Loucy (cell line): ENCODE measurements at regions not wholly inside any gene's neighbourhood (a gene's known extent, or its start where the extent isn't known, plus 50 kb on each side); places are given as distances from the start of the nearest gene placed in this dataset.

ENCODE experiments used
- EZH2phosphoT487 ChIP-seq: fragments of 200-600 bp; IDR thresholded peaks from 2 replicates; pipeline ENCODE4 v1.6.1; 2018; ENCODE audit warnings: antibody characterized with exemption, mild to moderate bottlenecking, moderate library complexity, borderline replicate concordance
- TF ChIP-seq, protein P1 (sequence below): fragments of 200-600 bp; sonication (generic); conservative IDR thresholded peaks from 2 replicates; pipeline ENCODE4 v1.5.1; 2014; ENCODE audit warnings: mild to moderate bottlenecking, antibody characterized with exemption, low read length

DNA sequence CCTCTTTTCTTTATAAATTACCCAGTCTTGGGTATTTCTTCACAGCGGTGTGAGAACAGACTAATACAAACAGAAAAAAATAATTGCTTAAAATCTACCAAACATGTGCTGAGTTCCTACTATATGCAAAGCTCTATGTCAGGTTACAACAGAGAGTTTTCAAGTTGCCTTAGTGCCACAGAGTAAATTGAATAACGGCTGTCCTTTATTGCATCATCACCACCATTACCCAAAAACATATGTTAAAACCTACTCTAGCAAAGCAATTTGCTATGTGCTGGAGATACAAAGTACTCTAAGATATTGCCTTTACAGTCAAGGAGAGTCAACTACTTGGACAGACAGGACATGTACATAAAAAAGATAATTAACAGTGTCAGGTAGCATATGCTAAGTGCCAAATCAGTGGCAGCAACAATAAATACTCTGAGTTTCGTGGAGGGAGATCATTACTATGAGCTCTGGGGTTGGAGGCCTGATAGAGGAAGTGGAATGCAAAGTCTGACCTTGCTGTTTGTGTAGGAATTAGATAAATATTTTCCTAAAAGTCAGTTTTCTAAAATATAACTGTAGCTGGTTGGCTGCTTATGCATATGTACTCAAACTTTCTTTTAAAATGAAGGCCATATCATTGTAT lies 1058.7 kb upstream of the WWC1 start:
- TF ChIP-seq, protein P1, sequence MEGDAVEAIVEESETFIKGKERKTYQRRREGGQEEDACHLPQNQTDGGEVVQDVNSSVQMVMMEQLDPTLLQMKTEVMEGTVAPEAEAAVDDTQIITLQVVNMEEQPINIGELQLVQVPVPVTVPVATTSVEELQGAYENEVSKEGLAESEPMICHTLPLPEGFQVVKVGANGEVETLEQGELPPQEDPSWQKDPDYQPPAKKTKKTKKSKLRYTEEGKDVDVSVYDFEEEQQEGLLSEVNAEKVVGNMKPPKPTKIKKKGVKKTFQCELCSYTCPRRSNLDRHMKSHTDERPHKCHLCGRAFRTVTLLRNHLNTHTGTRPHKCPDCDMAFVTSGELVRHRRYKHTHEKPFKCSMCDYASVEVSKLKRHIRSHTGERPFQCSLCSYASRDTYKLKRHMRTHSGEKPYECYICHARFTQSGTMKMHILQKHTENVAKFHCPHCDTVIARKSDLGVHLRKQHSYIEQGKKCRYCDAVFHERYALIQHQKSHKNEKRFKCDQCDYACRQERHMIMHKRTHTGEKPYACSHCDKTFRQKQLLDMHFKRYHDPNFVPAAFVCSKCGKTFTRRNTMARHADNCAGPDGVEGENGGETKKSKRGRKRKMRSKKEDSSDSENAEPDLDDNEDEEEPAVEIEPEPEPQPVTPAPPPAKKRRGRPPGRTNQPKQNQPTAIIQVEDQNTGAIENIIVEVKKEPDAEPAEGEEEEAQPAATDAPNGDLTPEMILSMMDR, result no peak
- TF ChIP-seq EZH2phosphoT487, result no peak
